HG03558 (cell line): ENCODE measurements at regions not wholly inside any gene's neighbourhood (a gene's known extent, or its start where the extent isn't known, plus 50 kb on each side); places are given as distances from the start of the nearest gene placed in this dataset.
"Not testable (repeated sequence)": the region's sequence is repeated elsewhere in the genome, so short reads cannot be mapped to it uniquely, and the experiment has no call there.

Experiments
- ATAC-seq: cut with Tn5 transposase; IDR thresholded peaks from one replicate; pipeline ENCODE4 v1.9.1; 2021; ENCODE audit warnings: moderate number of reproducible peaks; ENCODE audit not compliant: unreplicated experiment; ENCODE audit errors: extremely low read depth

DNA sequence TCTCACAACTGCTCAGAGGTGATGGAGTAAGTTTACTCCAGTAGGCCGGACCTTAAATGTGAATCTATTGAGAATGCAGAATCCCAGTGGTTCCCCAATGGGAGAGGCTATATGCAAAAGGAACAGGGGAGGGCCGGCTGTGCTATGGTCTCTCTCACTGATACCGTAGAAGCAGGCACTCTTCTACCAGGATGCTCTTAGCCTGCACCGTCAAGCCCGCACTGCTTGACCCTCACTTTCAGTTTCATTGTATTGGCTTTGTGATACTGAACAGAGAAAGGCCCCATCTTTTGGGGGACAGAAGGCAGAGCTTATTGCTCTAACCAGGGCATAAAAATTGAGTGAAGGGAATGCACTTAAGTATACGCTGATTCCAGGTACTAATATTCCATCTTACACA is 615.0 kb upstream of the RGMB start:
- ATAC-seq = no peak

DNA sequence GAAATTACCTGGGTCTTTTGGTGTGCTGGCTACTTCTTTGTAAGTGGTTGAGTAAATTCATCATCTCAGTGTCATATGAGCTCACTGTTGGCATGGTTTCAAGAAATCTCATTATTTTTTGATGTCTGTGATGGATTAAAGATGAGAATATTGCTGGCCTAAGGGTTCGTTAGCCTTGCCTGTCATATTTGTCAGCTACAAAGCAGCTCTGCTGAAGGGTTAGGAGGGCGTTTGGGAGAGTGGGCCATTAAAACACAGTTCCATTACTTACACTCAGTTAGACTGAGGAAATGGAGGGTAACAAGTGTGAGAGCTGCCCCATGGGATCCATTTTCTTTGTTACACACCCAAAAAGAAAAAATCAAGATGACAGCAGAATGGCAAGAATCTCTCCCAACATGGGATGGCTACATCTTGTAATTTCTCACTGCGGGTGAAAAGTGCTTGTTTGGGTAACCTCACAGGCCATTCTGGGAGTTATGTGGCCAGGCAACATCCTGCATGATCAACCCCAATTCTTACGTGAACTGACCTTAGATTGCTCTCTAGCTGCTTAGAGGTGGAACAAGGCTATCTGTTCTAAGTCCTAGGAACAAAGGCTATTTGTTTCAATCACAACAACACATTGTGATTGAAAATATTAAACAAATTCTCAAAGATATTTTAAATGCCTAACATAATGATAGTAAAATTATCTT is 609.5 kb upstream of the RGMB start:
- no peak for ATAC-seq

DNA sequence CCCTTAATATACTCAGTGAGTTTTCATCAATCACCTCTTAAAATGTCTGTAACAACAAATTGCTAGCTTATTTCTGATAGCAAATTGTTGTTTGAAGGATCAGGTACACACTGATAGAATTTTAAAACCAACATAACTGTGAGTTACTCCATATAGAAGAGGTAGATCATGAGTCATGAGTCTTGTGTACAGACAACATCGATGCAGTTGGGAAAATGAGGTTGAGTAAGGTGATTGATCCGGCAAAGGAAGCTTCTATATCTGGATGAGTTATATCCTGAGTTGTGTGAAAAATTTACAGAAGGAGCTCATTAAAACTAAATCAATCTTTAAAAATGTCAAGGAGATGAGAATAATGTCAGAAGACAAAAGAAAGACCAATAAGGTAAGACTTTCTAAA is 604.6 kb upstream of the RGMB start:
- ATAC-seq = no peak

DNA sequence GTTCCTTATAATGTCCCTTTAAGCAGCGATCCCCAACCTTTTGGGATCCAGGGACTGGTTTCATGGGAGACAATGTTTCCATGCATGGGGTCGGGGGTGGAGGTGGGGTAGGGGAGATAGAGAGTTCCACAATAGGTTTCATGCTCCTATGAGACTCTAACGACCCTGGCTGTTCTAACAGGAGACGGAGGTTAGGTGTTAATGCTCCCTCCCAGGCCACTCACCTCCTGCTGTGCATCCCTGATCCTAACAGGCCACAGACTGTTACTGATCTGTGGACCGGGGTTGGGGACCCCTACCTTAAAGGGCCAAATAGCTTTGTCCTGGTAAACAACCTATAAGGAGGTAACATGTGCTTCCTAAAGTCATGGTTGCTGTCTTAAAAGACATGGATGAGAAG is 602.5 kb upstream of the RGMB start:
- no peak for ATAC-seq

DNA sequence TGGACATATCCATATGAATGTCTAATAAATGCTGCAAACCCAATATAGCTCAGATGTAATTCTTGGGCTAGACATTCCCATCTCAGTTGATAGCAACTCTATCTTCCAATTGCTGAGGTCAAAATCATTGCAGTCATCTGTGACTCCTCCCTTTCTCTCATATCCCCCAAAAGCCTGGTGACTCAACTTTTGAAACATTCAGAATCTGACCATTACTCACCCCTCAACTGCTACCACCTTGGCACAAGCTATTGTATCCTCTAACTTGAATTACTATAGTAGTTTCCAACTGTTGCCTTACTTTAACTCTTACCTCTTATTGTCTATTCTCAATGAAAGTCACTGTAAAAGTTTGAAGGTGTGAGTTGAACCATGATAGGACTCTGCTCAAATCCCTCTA is 600.1 kb upstream of the RGMB start:
- no peak for ATAC-seq

DNA sequence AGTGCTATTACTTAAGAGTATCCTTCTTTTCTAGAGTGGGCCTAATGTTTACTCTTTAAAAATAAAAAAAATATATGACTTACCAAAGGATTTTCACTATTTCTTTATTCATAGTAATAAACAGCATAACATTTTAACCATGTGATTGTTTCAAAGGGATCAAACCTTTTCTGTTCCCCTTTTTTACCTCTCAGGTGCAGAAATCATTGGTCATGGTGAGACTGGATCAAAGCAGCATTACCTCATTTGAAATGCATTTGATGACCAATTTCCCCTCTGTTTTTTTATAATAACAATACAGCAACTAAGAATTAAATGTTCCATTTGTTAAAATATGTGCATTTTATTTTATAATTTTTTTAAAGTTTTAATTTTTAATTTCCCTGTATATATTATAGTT is 598.0 kb upstream of the RGMB start:
- no peak for ATAC-seq

DNA sequence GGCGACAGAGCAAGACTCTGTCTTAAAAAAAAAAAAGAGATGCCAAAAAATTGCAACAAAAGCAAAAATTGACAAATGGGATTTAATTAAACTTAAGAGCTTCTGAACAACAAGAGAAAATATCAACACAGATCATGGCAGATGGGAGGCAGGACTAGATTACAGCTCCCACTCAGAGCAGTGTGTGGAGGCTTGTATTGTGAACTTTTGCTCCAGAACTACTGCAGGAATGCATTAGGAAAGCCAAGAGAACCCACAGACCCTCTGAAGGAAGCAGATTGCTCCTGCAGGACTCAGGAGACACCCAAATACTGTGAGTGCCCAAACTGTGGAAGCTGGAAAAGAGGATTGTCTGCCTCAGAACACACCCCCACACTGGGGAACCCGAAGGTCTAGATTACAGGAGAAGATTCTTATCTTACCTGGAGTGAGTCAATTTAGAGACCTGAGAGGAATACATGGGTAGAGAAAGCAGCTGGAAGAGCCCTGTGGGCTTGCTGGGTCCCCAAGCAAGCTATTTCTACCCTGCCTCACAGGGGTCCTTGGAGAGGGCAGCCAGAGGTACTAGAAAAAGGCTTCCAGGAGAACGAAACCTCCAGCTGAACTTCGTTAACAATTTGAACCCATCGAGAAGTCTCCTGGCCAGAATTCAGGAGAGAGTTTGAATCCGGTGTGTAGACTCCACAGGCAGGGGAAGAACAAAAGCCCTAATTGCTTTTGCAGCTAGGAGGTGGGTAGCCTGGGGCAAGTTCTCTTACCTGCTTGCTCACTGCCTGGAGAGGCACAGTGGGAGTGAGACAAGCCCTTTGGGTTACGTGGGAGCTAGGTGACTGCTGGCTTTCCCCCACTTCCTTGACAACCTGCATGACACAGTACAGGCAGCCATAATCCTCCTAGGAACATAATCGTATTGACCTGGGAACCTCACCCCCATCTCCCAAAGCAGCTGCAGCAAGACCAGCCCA is 593.4 kb upstream of the RGMB start:
- ATAC-seq = no peak

DNA sequence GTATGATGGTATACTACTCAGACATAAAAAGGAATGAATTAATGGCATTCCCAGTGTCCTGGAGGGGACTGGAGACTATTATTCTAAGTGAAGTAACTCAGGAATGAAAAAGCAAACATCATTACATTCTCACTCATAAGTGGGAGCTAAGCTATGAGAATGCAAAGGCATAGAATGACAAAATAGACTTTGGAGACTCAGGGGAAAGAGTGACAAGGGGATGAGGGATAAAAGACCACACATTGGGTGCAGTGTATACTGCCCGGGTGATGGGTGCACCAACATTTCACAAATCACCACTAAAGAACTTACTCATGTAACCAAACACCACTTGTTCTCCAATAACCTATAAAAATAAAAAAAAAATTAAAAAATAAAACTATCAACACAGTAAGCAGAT is 587.3 kb upstream of the RGMB start:
- no peak for ATAC-seq

DNA sequence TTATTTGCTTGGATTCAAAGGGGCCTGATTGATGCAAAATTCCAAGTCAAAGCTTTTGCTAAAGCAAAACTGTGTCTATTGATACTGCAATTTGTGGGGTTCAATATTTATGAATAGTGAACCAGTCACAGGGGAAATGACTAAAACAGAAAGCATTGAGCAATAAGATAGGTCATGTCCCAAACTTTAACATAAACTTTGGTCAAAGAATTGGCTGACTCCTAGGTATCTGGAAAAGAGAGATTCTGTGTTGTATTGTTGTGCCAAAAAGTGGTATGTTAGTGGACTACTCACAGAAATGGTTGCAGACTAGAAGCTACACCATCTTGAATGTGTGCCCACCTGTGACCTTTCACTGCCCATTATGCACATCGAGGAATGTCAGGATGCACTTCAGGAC is 585.5 kb upstream of the RGMB start:
- no peak for ATAC-seq

DNA sequence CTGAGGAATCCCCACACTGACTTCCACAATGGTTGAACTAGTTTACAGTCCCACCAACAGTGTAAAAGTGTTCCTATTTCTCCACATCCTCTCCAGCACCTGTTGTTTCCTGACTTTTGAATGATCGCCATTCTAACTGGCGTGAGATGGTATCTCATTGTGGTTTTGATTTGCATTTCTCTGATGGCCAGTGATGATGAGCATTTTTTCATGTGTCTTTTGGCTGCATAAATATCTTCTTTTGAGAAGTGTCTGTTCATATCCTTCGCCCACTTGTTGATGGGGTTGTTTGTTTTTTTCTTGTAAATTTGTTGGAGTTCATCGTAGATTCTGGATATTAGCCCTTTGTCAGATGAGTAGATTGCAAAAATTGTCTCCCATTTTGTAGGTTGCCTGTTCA is 583.1 kb upstream of the RGMB start:
- not testable (repeated sequence) for ATAC-seq

DNA sequence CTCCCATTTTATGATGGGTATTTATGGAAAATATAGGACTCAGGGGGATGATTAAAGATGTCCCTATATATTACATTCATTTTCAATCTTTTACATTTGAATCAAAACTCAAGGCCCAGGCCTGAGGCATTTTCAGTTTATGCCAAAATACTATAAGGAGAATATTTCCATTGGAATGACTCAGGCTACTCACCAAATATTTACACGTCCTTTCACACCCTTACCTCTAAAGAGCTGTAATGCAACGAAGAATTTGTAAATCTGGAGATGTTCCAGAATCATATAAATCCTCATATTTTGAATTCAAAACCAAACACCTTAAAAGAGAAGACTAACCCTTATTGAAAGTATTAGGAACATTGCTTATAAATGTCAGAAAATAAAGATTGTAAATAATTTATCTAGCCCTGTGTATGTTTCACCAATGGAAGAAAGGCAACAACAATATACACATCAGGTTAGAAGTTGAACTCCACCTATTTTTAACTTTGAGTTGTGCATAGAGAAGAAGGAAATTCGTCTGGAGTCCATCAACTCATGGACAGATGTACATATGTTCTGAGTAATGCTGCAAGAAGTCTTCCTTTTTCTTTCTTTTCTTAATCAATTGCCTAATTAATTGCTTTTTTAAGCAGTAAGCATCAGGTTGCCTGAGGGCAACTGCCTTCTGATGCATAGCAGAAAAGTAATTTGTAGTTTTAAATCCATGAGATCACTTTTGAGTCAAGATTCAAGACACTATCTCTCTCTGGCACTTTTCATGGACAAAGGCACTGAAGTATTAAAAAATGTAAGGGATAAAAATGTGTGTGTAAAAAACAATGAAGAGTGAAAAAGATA is 579.3 kb upstream of the RGMB start:
- ATAC-seq = no peak

DNA sequence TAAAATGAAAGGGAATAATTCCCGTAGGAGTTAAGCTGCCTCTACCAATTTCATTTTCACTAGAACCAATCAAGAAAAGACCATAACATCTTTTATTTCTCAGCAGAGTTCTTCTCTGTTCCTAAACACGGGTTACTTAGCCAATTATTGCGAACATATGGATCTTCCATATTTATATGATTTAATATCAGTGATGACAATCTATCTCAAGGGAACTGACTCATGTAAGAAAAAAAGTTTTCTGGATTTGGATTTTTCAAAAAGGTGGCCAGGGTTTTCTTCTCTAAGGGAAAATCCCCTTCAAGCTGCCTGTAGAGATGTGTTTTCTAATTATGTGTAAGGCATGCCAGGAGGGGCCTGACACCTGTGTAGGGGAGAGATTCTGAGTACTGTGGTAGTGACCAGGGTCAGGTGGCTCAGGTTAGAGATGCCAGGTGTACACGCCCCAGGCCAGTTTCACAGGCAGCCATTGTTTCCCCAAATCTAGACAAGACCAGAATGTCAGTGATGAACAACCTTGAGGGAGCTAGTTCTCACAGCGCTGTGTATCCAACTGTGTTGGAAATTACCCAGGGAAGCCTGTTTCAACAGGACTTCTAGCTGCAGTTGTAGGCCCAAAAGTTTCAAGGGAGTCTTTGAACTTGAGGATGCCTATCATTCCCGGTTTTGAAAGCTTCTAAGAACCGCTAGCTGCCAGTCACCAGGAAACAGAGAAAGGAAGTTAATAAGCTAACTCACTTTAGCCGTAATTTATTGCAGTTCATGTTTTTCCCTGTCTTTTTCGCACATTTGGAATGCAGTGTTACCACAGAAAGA is 572.5 kb upstream of the RGMB start:
- no peak for ATAC-seq

DNA sequence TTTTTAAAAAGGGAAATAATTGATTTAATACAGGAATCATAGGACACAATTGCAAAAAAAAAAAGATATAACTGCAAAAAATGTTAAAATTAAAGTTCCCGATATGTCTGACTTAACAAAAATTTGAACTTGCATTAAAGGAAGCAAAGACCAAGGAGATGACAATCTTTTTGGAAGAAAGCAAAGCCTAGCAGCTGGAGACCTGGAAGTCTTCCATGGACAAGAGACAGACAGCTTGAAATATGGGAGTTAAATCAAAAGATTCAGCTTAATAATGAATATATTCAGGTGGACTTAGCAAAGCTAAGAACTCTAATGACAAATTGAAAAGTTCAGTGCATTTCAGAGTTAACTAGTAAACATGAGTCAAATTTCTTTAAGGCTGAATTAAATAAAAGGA is 568.7 kb upstream of the RGMB start:
- no peak for ATAC-seq

DNA sequence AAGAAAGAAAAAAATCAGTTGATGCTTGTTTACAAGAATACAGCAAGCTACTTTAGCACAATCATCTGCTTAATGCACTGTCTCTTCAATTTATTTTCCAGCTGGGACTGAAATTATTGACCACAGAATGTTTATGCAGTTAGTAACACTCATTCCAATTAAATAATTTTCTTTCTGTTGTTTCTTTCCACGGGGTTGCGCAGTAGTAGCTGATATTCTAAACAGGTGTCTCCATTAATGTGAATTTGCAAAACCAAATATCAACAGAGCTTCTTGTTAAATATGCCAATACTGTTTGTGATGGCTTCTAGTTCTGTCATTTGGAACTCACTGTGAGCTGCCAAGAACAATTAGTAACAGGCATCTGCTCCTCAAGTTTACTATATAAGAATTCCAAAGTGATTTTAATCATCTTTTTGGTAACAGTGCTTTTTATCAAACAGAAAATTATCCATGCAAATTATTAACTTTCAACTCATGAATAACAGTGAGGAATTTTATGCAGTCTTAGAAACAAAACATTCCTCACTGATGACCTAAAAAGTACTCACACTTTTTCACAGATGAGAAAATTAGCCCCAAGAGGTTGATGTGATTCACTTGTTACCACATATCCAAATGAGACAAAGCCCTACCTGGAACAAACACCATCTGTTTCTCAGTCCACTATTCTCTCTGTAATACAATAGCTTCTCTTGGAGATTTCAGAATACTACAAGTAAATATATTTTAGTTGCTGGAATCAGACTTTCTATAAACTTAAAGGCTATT is 567.6 kb upstream of the RGMB start:
- no peak for ATAC-seq

DNA sequence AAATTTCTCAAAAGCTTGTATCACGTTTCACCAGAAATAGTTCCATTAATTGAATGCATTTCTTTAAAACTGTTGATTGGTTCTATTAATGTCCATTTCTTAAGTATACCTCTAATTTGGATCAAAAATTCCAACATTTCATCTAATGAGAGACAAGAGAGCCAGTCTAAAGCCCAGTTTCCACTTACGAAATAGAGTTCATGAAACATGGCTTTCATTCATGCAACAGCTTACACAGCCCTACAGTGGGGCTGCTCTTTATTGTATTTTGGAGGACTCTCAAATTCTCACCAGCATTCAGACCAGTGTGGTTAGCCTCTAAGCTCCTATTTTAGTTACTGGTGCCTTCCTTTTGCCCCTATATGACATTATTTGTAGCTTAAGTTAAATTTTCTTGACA is 566.9 kb upstream of the RGMB start:
- ATAC-seq = no peak

DNA sequence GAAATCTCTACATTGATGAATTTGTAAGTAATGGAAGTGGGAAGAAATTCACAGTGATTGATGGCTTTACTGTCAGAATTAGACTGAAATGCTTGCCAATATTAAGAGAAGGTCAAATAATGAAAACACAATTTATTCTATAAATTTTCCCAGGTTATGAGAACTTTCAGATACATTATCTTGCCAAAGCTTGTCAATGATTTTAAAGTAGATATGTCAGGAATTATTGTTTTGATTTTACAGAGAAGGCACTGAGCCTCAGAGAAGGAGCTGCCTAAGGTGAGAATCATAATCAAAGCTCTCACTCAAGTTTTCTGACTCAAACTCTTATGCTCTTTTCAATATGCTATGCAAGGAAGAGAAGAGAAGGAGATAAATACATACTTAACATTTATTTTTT is 564.0 kb upstream of the RGMB start:
- no peak for ATAC-seq

DNA sequence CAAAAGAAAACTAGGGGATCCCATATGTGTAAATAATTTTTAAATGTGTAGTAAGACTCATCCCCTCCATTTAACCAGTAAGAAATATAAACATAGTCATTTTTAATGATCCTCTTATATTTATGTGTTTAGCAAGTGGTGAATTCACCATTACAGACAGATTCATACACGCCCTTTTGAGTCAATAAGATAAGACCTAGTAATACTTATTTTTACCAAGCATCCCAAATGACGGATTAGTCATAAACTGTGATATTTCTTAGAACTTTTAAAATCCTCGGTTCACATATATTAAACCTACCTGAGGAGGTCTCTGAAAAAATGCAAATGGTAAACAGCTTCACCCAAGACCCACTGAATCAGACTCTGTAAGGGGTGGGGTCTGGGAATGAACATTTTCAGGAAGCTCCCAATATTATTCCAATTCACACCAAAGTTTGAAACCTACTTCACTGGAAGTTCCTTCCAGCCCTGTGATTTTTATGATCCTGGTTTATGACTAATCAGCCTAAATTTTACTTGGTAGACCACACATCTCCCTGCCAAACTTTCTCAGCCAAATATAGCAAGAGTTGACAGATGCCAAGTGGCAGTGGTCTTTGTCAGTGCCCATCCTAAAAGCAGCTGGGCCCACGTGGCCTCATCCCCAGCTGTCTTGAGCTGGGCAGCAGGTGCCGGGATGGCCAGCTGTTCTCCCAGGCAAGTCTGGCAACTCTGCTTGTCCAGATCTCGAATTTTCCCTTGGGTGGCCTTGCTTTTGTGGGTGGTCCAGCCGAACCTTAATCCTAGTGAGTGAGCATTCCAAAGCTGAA is 559.0 kb upstream of the RGMB start:
- no peak for ATAC-seq

DNA sequence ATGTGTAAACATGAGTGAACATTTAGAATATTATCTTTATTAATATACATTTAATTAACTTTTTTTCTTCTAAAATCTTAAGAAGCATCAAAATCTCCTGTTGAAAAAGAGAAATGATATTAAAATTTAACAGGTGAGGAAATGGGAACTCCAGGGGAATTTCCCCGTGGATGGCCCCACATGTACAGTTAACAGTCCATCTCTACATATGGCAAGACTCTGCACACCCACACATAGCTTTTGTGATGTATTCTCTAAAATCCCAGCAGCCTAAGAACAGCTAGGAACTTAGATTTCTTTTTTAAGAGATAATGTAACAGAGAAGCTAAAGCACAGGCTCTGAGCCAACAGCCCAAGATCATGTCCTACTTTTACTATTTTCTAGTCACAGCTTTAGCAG is 556.3 kb upstream of the RGMB start:
- no peak for ATAC-seq
